Endothelial cell of umbilical vein (primary cell): ENCODE measurements at regions not wholly inside any gene's neighbourhood (a gene's known extent, or its start where the extent isn't known, plus 50 kb on each side); places are given as distances from the start of the nearest gene placed in this dataset.

ENCODE experiments used
- BruUV-seq: library from RNA; stranded (reverse); fragments of 400-500 nt; replicated peaks from 2 replicates; lab custom pipeline; 2021; lab: Mats Ljungman, UMichigan
- CTCF ChIA-PET: fragments of 300-600, 350-600 bp; sonication (Branson Sonifier 250); formaldehyde crosslinking; loops from one replicate; lab custom pipeline; 2021; ENCODE audit warnings: antibody characterized with exemption, inconsistent platforms; lab: Charles Lee
- POLR2A ChIA-PET: fragments of 300-600, 350-600 bp; sonication (Branson Sonifier 250); formaldehyde crosslinking; loops from one replicate; lab custom pipeline; 2021; ENCODE audit warnings: antibody characterized with exemption, inconsistent platforms; lab: Charles Lee
- DNase-seq: peaks from one replicate; pipeline ENCODE4 v3.0.0-alpha.2; 2011; ENCODE audit warnings: low read depth, low spot score
- FAIRE-seq: peaks from 2 replicates; lab custom pipeline; 2011; peaks lifted over from hg19 to GRCh38; lab: Jason Lieb, UNC
- H2AFZ ChIP-seq: 2 replicates; pipeline ENCODE4 v1.6.0; 2012; ENCODE audit warnings: low read depth, low read length, control low read depth, inconsistent platforms
- H3K27ac ChIP-seq: 2 replicates; pipeline ENCODE4 v1.5.1; 2011; ENCODE audit warnings: low read depth, mild to moderate bottlenecking, control low read depth, low read length, moderate library complexity; ENCODE audit not compliant: insufficient read depth
- H3K27me3 ChIP-seq, 2 experiments: 2 replicates each; pipeline versions ENCODE4 v1.6.0 to v1.6.1; 2011; ENCODE audit warnings: low read length in 2 of 2, mixed read lengths in 1 of 2; ENCODE audit not compliant: control insufficient read depth in 2 of 2, insufficient read depth in 2 of 2
- H3K36me3 ChIP-seq, 2 experiments: 2 replicates in 1 of 2; 3 replicates in 1 of 2; pipeline ENCODE4 v1.5.1; 2011; ENCODE audit warnings: low read length in 2 of 2, mild to moderate bottlenecking in 1 of 2, moderate library complexity in 1 of 2; ENCODE audit not compliant: control insufficient read depth in 2 of 2, insufficient read depth in 2 of 2; ENCODE audit errors: extremely low read depth in 1 of 2
- H3K4me1 ChIP-seq: 3 replicates; pipeline ENCODE4 v1.5.1; 2011; ENCODE audit warnings: mild to moderate bottlenecking, low read length; ENCODE audit not compliant: control insufficient read depth, insufficient read depth; ENCODE audit errors: extremely low read depth
- H3K4me2 ChIP-seq: 2 replicates; pipeline ENCODE4 v1.6.1; 2011; ENCODE audit warnings: low read length, control low read depth, mixed read lengths; ENCODE audit not compliant: insufficient read depth
- H3K4me3 ChIP-seq, 3 experiments: fragments of 200-600 bp in 1 of 3; sonication (generic), shearing (Covaris generic) in 1 of 3; replicated peaks in 1 of 3; 2 replicates each; pipeline ENCODE4 v1.5.1; 2011 to 2016; ENCODE audit warnings: control low read depth in 3 of 3, low read length in 3 of 3, mild to moderate bottlenecking in 2 of 3, inconsistent platforms in 1 of 3, low read depth in 1 of 3, moderate library complexity in 1 of 3; ENCODE audit not compliant: insufficient read depth in 1 of 3
- H3K79me2 ChIP-seq: 2 replicates; pipeline ENCODE4 v1.6.0; 2012; ENCODE audit warnings: low read length, inconsistent platforms; ENCODE audit not compliant: control insufficient read depth, insufficient read depth
- H3K9ac ChIP-seq: replicated peaks from 2 replicates; pipeline ENCODE3; 2011; ENCODE audit warnings: low read length, control low read depth; ENCODE audit not compliant: insufficient read depth; ENCODE audit errors: extremely low read depth
- H3K9me1 ChIP-seq: replicated peaks from 3 replicates; pipeline ENCODE4 v1.6.0; 2011; ENCODE audit warnings: mild to moderate bottlenecking, low read length; ENCODE audit not compliant: control insufficient read depth, insufficient read depth; ENCODE audit errors: extremely low read depth
- H3K9me3 ChIP-seq: replicated peaks from 2 replicates; pipeline ENCODE4 v1.5.1; 2012; ENCODE audit warnings: low read length, inconsistent platforms; ENCODE audit not compliant: control insufficient read depth, insufficient read depth
- H4K20me1 ChIP-seq: replicated peaks from 2 replicates; pipeline ENCODE3; 2011; ENCODE audit warnings: mild to moderate bottlenecking, low read length; ENCODE audit not compliant: control insufficient read depth, insufficient read depth; ENCODE audit errors: extremely low read depth
- CTCF ChIP-seq, 2 donors: IDR thresholded peaks; 1 replicate in 1 of 2; 2 replicates in 1 of 2; pipeline ENCODE4 v1.5.1; 2011; ENCODE audit warnings: low read length in 2 of 2, mild to moderate bottlenecking in 2 of 2, moderate library complexity in 2 of 2, control low read depth in 1 of 2, inconsistent platforms in 1 of 2, low read depth in 1 of 2; ENCODE audit not compliant: insufficient read depth in 1 of 2; ENCODE audit errors: extremely low read depth in 1 of 2
- EZH2 ChIP-seq: IDR thresholded peaks from 2 replicates; pipeline ENCODE4 v1.6.1; 2012; ENCODE audit warnings: borderline replicate concordance, low read depth, mild to moderate bottlenecking, moderate library complexity, low read length, inconsistent platforms; ENCODE audit not compliant: severe bottlenecking
- FOS ChIP-seq: IDR thresholded peaks from 2 replicates; pipeline ENCODE4 v1.6.1; 2011; ENCODE audit warnings: mild to moderate bottlenecking, low read length, moderate library complexity, borderline replicate concordance; ENCODE audit not compliant: insufficient read depth
- GATA2 ChIP-seq: IDR thresholded peaks from 2 replicates; pipeline ENCODE4 v1.7.0; 2011; ENCODE audit warnings: low read depth, mild to moderate bottlenecking, moderate library complexity, mixed read lengths, low read length; ENCODE audit not compliant: insufficient read length, insufficient read depth
- JUN ChIP-seq: IDR thresholded peaks from 2 replicates; pipeline ENCODE4 v1.6.1; 2011; ENCODE audit warnings: borderline replicate concordance, low read depth; ENCODE audit not compliant: insufficient read length, insufficient read depth
- MAX ChIP-seq: IDR thresholded peaks from 2 replicates; pipeline ENCODE4 v1.6.1; 2011; ENCODE audit not compliant: insufficient read depth, insufficient read length
- MYC ChIP-seq: IDR thresholded peaks from one replicate; pipeline ENCODE4 v1.6.1; 2011; ENCODE audit warnings: mild to moderate bottlenecking, low read depth, low read length
- POLR2A ChIP-seq: IDR thresholded peaks from 2 replicates; pipeline ENCODE4 v1.6.1; 2012; ENCODE audit warnings: low read depth, mild to moderate bottlenecking, control low read depth, low read length
- POLR2AphosphoS5 ChIP-seq: IDR thresholded peaks from 2 replicates; pipeline ENCODE4 v1.6.1; 2012; ENCODE audit warnings: low read depth, mild to moderate bottlenecking, control low read depth, low read length, moderate library complexity; ENCODE audit not compliant: insufficient read depth
- dilution Hi-C: fragments of 300-500 bp; cut with MboI; formaldehyde crosslinking; loops from one replicate; pipeline ENCODE4 v1.15.0; 2019; ENCODE audit warnings: low sequenced_read_pairs; ENCODE audit not compliant: extremely low pct_ligation_motif_present
- intact Hi-C: fragments of 100-400 bp; cut with micrococcal nuclease; formaldehyde crosslinking; loops from one replicate; pipeline ENCODE4 v1.10.0; 2022

GRCh38 chr7:67675971-67676370 lies 679.3 kb downstream of the TYW1 start:
- H3K79me2 ChIP-seq, result no peaks in the 10 kb centered on the region
- ChIA-PET CTCF (no interaction called here), POLR2A (no interaction called here)
- dilution Hi-C loops, result no loop called here
- no peak overlapping the region for H3K4me3 ChIP-seq
- H3K27ac ChIP-seq, result no peak overlapping the region
- BruUV-seq, result no TSS peak
- H3K4me2 ChIP-seq, result no peak overlapping the region
- intact Hi-C loops, result no loop called here
- no peak for TF ChIP-seq MAX
- no peak for TF ChIP-seq MYC
- no peak for TF ChIP-seq FOS
- no peak for TF ChIP-seq POLR2AphosphoS5
- TF ChIP-seq POLR2A, result no peak
- TF ChIP-seq EZH2, result no peak
- TF ChIP-seq GATA2, result no peak
- TF ChIP-seq JUN, result no peak
- TF ChIP-seq CTCF (IDR thresholded peaks at IDR 0.05; ENCODE audit: extremely low read depth in 1 of 2, insufficient read depth in 1 of 2, low read depth in 1 of 2, low read length in 2 of 2), result no peak
- FAIRE-seq (no peak), DNase-seq (no peak)
- no peak overlapping the region for H2AFZ ChIP-seq
- H3K27me3 ChIP-seq, result no peaks in the 10 kb centered on the region
- no peaks in the 10 kb centered on the region for H3K4me1 ChIP-seq
- no peak overlapping the region for H3K9ac ChIP-seq
- H3K36me3 ChIP-seq, result no peaks in the 10 kb centered on the region
- no peaks in the 10 kb centered on the region for H4K20me1 ChIP-seq
- peaks cover 6% of the 10 kb centered on the region for H3K9me3 ChIP-seq
- H3K9me1 ChIP-seq, result no peaks in the 10 kb centered on the region
